ENCODE measurements at regions not wholly inside any gene's neighbourhood (a gene's known extent, or its start where the extent isn't known, plus 50 kb on each side); places are given as distances from the start of the nearest gene placed in this dataset.

GRCh38 chr1:95179205-95179986, 54.6 kb upstream of the RWDD3 start:
- Histone ChIP-seq H3K27ac (ENCODE audit: low read length) (no peak overlapping the region), H3K4me3 (ENCODE audit: control insufficient read depth in 1 of 2, extremely low read depth in 1 of 2, low read length in 1 of 2) (no peak overlapping the region), H3K9me3 (no peaks in the 10 kb centered on the region), H3K27me3 (replicated peaks in 1 of 2; ENCODE audit: control insufficient read depth in 2 of 2, extremely low read depth in 1 of 2, insufficient read depth in 2 of 2, low read length in 1 of 2) (peaks cover 0 to 8% of the 10 kb centered on the region in 2 experiments), H3K4me1 (ENCODE audit: control insufficient read depth in 1 of 2, extremely low read depth in 1 of 2, insufficient read depth in 2 of 2, low read length in 2 of 2) (no peaks in the 10 kb centered on the region), H3K36me3 (ENCODE audit: control insufficient read depth in 2 of 2, extremely low read depth in 1 of 2, insufficient read depth in 1 of 2, low read length in 1 of 2) (no peaks in the 10 kb centered on the region)
- no CpG with 5 or more reads among the region's 2 CpGs for WGBS (ENCODE audit: insufficient coverage)
- no peak for DNase-seq
- peaks cover 0 to 5% (median 0%) of the 10 kb centered on the region in 3 donors for H3K9me3 Mint-ChIP-seq
- H3K4me3 Mint-ChIP-seq = no peak overlapping the region
- no peak overlapping the region for H3K27ac Mint-ChIP-seq
- no peak for ATAC-seq (replicated peaks in 1 of 4)
- peaks cover 0 to 4% (median 0%) of the 10 kb centered on the region in 3 donors for H3K4me1 Mint-ChIP-seq
- POLR2A ChIA-PET = no interaction called here
- CTCF ChIA-PET = interaction anchor here (0.6 to 0.7 kb wide), 2 partner anchors 54 to 69 kb away, joined by 4 to 8 read pairs; no protein-coding TSS in a partner anchor
- H3K27me3 Mint-ChIP-seq = peaks cover 11 to 12% of the 10 kb centered on the region in 2 donors
- H3K36me3 Mint-ChIP-seq = no peaks in the 10 kb centered on the region

GRCh38 chr1:95180371-95180770, 53.6 kb upstream of the RWDD3 start:
- no peak for DNase-seq
- Histone ChIP-seq H3K4me3 (ENCODE audit: control insufficient read depth in 1 of 2, extremely low read depth in 1 of 2, low read length in 1 of 2) (no peak overlapping the region), H3K27me3 (replicated peaks in 1 of 2; ENCODE audit: control insufficient read depth in 2 of 2, extremely low read depth in 1 of 2, insufficient read depth in 2 of 2, low read length in 1 of 2) (peaks cover 0 to 8% of the 10 kb centered on the region in 2 experiments), H3K27ac (ENCODE audit: low read length) (no peak overlapping the region), H3K36me3 (ENCODE audit: control insufficient read depth in 2 of 2, extremely low read depth in 1 of 2, insufficient read depth in 1 of 2, low read length in 1 of 2) (no peaks in the 10 kb centered on the region), H3K9me3 (no peaks in the 10 kb centered on the region), H3K4me1 (ENCODE audit: control insufficient read depth in 1 of 2, extremely low read depth in 1 of 2, insufficient read depth in 2 of 2, low read length in 2 of 2) (no peaks in the 10 kb centered on the region)
- Mint-ChIP-seq H3K27me3 (peaks cover 11 to 12% of the 10 kb centered on the region in 2 donors), H3K4me3 (no peak overlapping the region), H3K36me3 (no peaks in the 10 kb centered on the region), H3K27ac (no peak overlapping the region), H3K9me3 (peaks cover 0 to under 1% (median 0%) of the 10 kb centered on the region in 3 donors), H3K4me1 (peaks cover 0 to 4% (median 0%) of the 10 kb centered on the region in 3 donors)
- ATAC-seq (replicated peaks in 1 of 4) = no peak
- ChIA-PET CTCF (no interaction called here), POLR2A (no interaction called here)
- WGBS (ENCODE audit: insufficient coverage) = 60% methylated on average over 1 of the region's 2 CpGs

DNA sequence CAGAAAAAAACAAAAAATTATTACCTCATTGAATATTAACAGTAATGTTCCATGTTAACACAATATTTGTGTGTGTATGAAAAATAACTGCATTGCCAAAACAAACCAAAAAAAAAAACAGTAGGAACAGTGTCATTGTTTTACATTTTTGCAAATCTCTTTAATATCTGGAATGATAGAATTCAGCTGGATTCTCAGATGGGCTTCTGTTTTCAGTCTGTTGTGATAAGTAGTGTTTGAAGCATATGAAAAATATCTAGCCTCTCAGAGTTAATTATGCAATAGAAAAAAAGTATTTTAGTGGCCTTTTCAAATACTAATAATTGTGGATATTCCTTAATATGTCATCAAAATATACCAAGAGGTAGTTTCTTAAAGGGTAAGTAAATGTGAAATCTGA, 52.9 kb upstream of the RWDD3 start:
- H3K36me3 Mint-ChIP-seq = no peaks in the 10 kb centered on the region
- POLR2A ChIA-PET = no interaction called here

GRCh38 chr1:95183952-95184351, 50.1 kb upstream of the RWDD3 start:
- no peaks in the 10 kb centered on the region for H3K4me1 ChIP-seq (ENCODE audit: control insufficient read depth in 1 of 2, extremely low read depth in 1 of 2, insufficient read depth in 2 of 2, low read length in 2 of 2)
- H3K27ac ChIP-seq (ENCODE audit: low read length) = no peak overlapping the region
- H3K36me3 ChIP-seq (ENCODE audit: control insufficient read depth in 2 of 2, extremely low read depth in 1 of 2, insufficient read depth in 1 of 2, low read length in 1 of 2) = no peaks in the 10 kb centered on the region
- no peak overlapping the region for H3K4me3 ChIP-seq (ENCODE audit: control insufficient read depth in 1 of 2, extremely low read depth in 1 of 2, low read length in 1 of 2)
- Mint-ChIP-seq H3K9me3 (no peaks in the 10 kb centered on the region), H3K4me3 (no peak overlapping the region), H3K27me3 (peaks cover 12 to 16% of the 10 kb centered on the region in 2 donors), H3K27ac (no peak overlapping the region), H3K4me1 (no peaks in the 10 kb centered on the region), H3K36me3 (no peaks in the 10 kb centered on the region)
- ChIA-PET POLR2A (interaction anchor here in 1 of 2 donors (0.6 kb wide), 1 partner anchor 97 kb away, joined by 3 read pairs; no protein-coding TSS in a partner anchor), CTCF (no interaction called here)
- peaks cover 0 to 2% of the 10 kb centered on the region in 2 experiments for H3K27me3 ChIP-seq (replicated peaks in 1 of 2; ENCODE audit: control insufficient read depth in 2 of 2, extremely low read depth in 1 of 2, insufficient read depth in 2 of 2, low read length in 1 of 2)
- DNase-seq (no peak), ATAC-seq (replicated peaks in 1 of 4) (no peak)
- no peaks in the 10 kb centered on the region for H3K9me3 ChIP-seq

More for the DNA sequence above, 52.9 kb upstream of the RWDD3 start:
- Mint-ChIP-seq H3K27me3 (peaks cover 12% of the 10 kb centered on the region in 2 donors), H3K27ac (no peak overlapping the region), H3K4me3 (no peak overlapping the region), H3K4me1 (peaks cover 0 to 4% (median 0%) of the 10 kb centered on the region in 3 donors), H3K9me3 (no peaks in the 10 kb centered on the region)
- CTCF ChIA-PET = no interaction called here
- H3K36me3 ChIP-seq (ENCODE audit: control insufficient read depth in 2 of 2, extremely low read depth in 1 of 2, insufficient read depth in 1 of 2, low read length in 1 of 2) = no peaks in the 10 kb centered on the region
- ATAC-seq (replicated peaks in 1 of 4) (no peak), DNase-seq (no peak)
- H3K27me3 ChIP-seq (replicated peaks in 1 of 2; ENCODE audit: control insufficient read depth in 2 of 2, extremely low read depth in 1 of 2, insufficient read depth in 2 of 2, low read length in 1 of 2) = peaks cover 0 to 6% of the 10 kb centered on the region in 2 experiments
- no peaks in the 10 kb centered on the region for H3K9me3 ChIP-seq
- no peak overlapping the region for H3K4me3 ChIP-seq (ENCODE audit: control insufficient read depth in 1 of 2, extremely low read depth in 1 of 2, low read length in 1 of 2)
- no peaks in the 10 kb centered on the region for H3K4me1 ChIP-seq (ENCODE audit: control insufficient read depth in 1 of 2, extremely low read depth in 1 of 2, insufficient read depth in 2 of 2, low read length in 2 of 2)
- H3K27ac ChIP-seq (ENCODE audit: low read length) = no peak overlapping the region

All from T-cell (primary cell).